RWPE2 (cell line): ENCODE measurements at regions not wholly inside any gene's neighbourhood (a gene's known extent, or its start where the extent isn't known, plus 50 kb on each side); places are given as distances from the start of the nearest gene placed in this dataset.

Experiments
- ATAC-seq: fragments of 200-7000 bp; cut with Tn5 transposase; 3 replicates; pipeline ENCODE4 v1.9.1; 2021; ENCODE audit warnings: low read depth
- DNase-seq: peaks from one replicate; pipeline ENCODE4 v3.0.0-alpha.2; 2020; ENCODE audit warnings: low spot score
- H3K27ac ChIP-seq: fragments of 450-650 bp; 2 replicates; pipeline ENCODE4 v1.5.1; 2017; ENCODE audit warnings: mild to moderate bottlenecking; ENCODE audit not compliant: poor library complexity, severe bottlenecking
- H3K27me3 ChIP-seq: fragments of 250-450 bp; sonication (Bioruptor Pico); 2 replicates; pipeline ENCODE4 v1.5.1; 2021; ENCODE audit warnings: mild to moderate bottlenecking, moderate library complexity; ENCODE audit not compliant: insufficient read depth, poor library complexity, severe bottlenecking
- H3K36me3 ChIP-seq: fragments of 250-450 bp; sonication (Bioruptor Pico); 2 replicates; pipeline ENCODE4 v1.5.1; 2020; ENCODE audit warnings: low read depth, mild to moderate bottlenecking, moderate library complexity
- H3K4me1 ChIP-seq: fragments of 250-450 bp; sonication (Bioruptor Pico); 2 replicates; pipeline ENCODE4 v1.5.1; 2021; ENCODE audit warnings: mild to moderate bottlenecking, moderate library complexity; ENCODE audit not compliant: insufficient read depth, poor library complexity, severe bottlenecking
- H3K4me3 ChIP-seq: fragments of 250-450 bp; sonication (Bioruptor Pico); 2 replicates; pipeline ENCODE4 v1.5.1; 2021; ENCODE audit warnings: mild to moderate bottlenecking, moderate library complexity; ENCODE audit not compliant: severe bottlenecking
- H3K9me3 ChIP-seq: fragments of 250-450 bp; sonication (Bioruptor Pico); 2 replicates; pipeline ENCODE4 v1.5.1; 2021; ENCODE audit warnings: mild to moderate bottlenecking, moderate library complexity; ENCODE audit not compliant: severe bottlenecking
- TF ChIP-seq, protein P1 (sequence below): fragments of 450-650 bp; IDR thresholded peaks from one replicate; pipeline ENCODE4 v1.5.1; 2017; ENCODE audit warnings: mild to moderate bottlenecking, moderate library complexity; ENCODE audit not compliant: poor library complexity, severe bottlenecking

DNA sequence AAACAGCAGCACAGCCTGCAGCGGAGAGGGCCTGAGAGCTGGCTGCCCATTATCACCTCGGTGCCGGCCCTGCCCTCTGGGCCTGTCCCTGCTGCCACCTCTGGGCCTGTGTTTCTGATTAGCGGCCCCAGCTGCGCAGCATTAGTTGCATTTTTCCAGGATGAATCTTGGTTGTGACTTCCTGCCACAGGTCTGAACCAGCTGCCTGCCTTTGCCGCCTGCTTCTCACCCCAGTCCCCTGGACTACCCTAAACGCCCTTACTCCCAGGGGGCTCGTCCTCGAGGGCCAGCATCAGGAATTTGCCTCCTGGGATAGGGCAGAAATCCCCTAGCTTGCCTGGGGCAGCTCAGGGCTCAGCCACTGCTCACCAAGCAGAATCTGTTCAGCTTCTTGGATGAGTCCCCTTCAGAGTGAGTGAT lies 342.8 kb downstream of the DYSF start:
- Histone ChIP-seq H3K27ac (no peak overlapping the region), H3K9me3 (no peaks in the 10 kb centered on the region), H3K27me3 (no peaks in the 10 kb centered on the region), H3K4me1 (peaks cover 3% of the 10 kb centered on the region), H3K36me3 (no peaks in the 10 kb centered on the region), H3K4me3 (no peak overlapping the region)
- TF ChIP-seq, protein P1, sequence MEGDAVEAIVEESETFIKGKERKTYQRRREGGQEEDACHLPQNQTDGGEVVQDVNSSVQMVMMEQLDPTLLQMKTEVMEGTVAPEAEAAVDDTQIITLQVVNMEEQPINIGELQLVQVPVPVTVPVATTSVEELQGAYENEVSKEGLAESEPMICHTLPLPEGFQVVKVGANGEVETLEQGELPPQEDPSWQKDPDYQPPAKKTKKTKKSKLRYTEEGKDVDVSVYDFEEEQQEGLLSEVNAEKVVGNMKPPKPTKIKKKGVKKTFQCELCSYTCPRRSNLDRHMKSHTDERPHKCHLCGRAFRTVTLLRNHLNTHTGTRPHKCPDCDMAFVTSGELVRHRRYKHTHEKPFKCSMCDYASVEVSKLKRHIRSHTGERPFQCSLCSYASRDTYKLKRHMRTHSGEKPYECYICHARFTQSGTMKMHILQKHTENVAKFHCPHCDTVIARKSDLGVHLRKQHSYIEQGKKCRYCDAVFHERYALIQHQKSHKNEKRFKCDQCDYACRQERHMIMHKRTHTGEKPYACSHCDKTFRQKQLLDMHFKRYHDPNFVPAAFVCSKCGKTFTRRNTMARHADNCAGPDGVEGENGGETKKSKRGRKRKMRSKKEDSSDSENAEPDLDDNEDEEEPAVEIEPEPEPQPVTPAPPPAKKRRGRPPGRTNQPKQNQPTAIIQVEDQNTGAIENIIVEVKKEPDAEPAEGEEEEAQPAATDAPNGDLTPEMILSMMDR: no peak
- DNase-seq (no peak), ATAC-seq (peak; percentile 50)

DNA sequence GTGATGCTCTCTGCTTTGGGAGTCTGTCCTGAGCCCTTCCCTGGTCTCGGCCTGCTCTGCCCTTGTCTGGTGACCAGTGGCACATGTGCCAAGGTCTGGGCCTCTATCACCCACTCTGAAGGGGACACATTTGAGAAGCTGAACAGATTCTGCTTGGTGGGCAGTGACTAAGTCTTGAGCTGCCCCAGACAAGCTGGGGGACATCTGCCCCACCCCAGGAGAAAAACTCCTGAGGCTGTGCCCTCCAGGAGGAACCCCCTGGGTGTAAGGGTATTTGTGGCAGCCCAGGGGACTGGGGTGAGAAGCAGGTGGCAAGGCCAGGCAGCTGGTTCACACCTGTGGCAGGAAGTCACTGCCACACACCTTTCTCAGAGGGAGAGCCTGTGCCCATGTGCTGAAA lies 342.1 kb downstream of the DYSF start:
- Histone ChIP-seq H3K4me1 (peaks cover 3% of the 10 kb centered on the region), H3K27ac (no peak overlapping the region), H3K36me3 (no peaks in the 10 kb centered on the region), H3K4me3 (no peak overlapping the region), H3K9me3 (no peaks in the 10 kb centered on the region), H3K27me3 (no peaks in the 10 kb centered on the region)
- DNase-seq (no peak), ATAC-seq (no peak)
- TF ChIP-seq, protein P1: no peak

DNA sequence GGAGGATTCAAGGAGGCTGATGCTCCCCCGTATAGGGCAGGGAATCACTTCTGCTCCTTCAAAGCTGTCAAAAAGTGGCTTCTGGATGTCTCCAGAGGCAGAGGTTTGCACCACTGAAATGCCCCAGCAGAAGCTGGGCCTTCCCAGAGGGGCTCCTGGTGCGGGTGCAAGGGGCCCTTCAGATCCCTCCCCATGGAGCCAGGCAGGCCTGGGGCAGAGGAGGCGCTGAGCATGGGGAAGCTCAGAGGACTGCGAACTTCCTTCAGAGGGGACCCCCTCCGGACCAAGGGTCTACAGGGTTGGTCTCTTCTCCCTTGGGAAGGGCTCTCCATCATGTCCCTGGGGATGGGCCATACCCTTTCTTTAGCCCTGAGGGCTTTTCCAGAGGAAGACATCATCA lies 341.2 kb downstream of the DYSF start:
- peaks cover 3% of the 10 kb centered on the region for H3K4me1 ChIP-seq
- TF ChIP-seq, protein P1: no peak
- no peak overlapping the region for H3K27ac ChIP-seq
- H3K9me3 ChIP-seq: no peaks in the 10 kb centered on the region
- H3K4me3 ChIP-seq: no peak overlapping the region
- no peaks in the 10 kb centered on the region for H3K27me3 ChIP-seq
- no peaks in the 10 kb centered on the region for H3K36me3 ChIP-seq
- ATAC-seq (no peak), DNase-seq (no peak)

DNA sequence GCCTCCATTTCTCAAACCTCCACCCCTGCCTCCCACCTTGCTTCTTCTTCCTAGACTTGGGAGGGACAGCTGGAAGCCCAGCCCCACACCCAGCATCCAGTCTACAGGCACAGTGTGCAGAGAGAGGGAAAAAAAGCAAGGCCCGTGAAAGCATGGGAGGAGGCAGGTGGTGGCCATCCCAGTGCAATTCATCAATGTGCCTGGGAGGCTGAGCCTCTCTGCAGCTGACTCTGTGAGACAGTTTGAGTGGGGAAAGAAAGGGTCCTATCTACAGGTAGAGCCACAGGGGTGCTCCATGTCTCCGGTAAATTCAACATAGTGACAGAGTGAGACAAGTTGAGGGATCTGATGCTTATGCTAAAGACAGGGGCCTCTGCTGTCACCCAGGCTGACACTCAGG lies 340.6 kb downstream of the DYSF start:
- Histone ChIP-seq H3K36me3 (no peaks in the 10 kb centered on the region), H3K27ac (no peak overlapping the region), H3K4me3 (no peak overlapping the region), H3K4me1 (peaks cover 3% of the 10 kb centered on the region), H3K9me3 (no peaks in the 10 kb centered on the region), H3K27me3 (no peaks in the 10 kb centered on the region)
- ATAC-seq (no peak), DNase-seq (no peak)
- TF ChIP-seq, protein P1: no peak

DNA sequence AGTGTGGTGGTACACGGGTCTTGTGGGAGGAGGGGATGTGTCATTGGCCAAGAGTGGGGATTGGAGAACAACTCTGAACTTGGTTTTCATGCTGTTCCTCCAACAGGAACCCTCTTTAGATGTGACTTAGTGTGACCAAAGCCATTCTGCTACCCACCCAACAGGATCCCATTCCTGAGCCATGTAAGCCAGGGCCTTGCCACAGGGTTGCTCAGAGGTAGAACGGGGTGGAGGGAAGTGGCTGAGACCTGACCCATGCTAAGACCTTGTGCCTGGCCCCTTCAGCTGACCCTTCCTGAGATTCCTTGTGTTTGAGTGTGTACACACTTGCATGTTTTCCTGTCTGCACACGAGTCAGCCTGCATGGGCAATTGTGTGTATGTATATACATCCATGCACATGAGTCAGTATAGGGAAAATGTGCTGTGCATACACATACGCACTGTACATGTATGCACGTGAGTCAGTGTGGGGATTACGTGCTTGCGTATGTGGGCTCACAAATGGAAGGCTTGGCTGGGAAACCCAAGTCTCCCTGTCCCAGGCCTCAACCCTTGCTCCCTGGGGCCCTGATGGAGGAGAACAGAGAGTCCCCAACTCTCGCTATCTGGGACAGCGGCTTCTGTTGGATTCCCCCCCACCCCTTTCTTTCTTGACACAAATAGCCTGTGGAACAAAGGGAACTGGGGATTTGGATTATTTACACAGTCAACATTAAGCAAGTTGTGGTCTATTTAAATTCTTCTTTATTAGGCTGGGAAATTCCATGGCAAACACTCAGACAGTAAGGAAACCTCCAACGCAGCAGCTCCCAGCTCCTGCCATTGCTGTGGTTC lies 339.8 kb downstream of the DYSF start:
- peaks cover 3% of the 10 kb centered on the region for H3K4me1 ChIP-seq
- ATAC-seq: peak; percentile 56; the same call in 1 of the 3 replicates
- no peak for DNase-seq
- TF ChIP-seq, protein P1: no peak
- H3K9me3 ChIP-seq: no peaks in the 10 kb centered on the region
- H3K27me3 ChIP-seq: no peaks in the 10 kb centered on the region
- no peak overlapping the region for H3K4me3 ChIP-seq
- H3K27ac ChIP-seq: no peak overlapping the region
- no peaks in the 10 kb centered on the region for H3K36me3 ChIP-seq
